ENCODE measurements at regions not wholly inside any gene's neighbourhood (a gene's known extent, or its start where the extent isn't known, plus 50 kb on each side); places are given as distances from the start of the nearest gene placed in this dataset.

GRCh38 chr7:109498131-109498530 lies 928.5 kb downstream of the DNAJB9 start:
- Histone ChIP-seq H3K79me2 (ENCODE audit: insufficient read depth, low read length) (no peaks in the 10 kb centered on the region), H3K9ac (ENCODE audit: insufficient read depth, low read depth, low read length) (no peak overlapping the region), H3K9me3 (ENCODE audit: low read length) (no peaks in the 10 kb centered on the region), H3K36me3 (replicated peaks in 1 of 2; ENCODE audit: control insufficient read depth in 1 of 2, insufficient read depth in 2 of 2, low read length in 2 of 2) (no peaks in the 10 kb centered on the region), H4K20me1 (ENCODE audit: insufficient read depth, low read length) (no peaks in the 10 kb centered on the region), H3K27me3 (ENCODE audit: control insufficient read depth in 1 of 2, insufficient read depth in 2 of 2, low read length in 2 of 2) (no peaks in the 10 kb centered on the region), H3K4me2 (ENCODE audit: low read depth, low read length) (no peak overlapping the region), H3K4me1 (ENCODE audit: insufficient read depth, low read length) (no peaks in the 10 kb centered on the region), H2AFZ (ENCODE audit: low read length) (no peak overlapping the region), H3K27ac (ENCODE audit: extremely low read length, insufficient read depth, low read length) (no peak overlapping the region), H3K4me3 (replicated peaks in 1 of 3; ENCODE audit: insufficient read depth in 1 of 3, low read depth in 2 of 3, low read length in 3 of 3) (no peak overlapping the region)
- ChIA-PET POLR2A (no interaction called here), CTCF (ENCODE audit: low intra/inter-chr PET ratio, low total read pairs) (no interaction called here)
- no peak for DNase-seq (ENCODE audit: low spot score)
- TF ChIP-seq AGO2 (optimal IDR thresholded peaks at IDR 0.05; ENCODE audit: low read depth, low read length) (no peak), ZNF318 (CRISPR knock-in tag; IDR thresholded peaks at IDR 0.05) (no peak), MEIS1 (CRISPR knock-in tag; IDR thresholded peaks at IDR 0.05; ENCODE audit: borderline replicate concordance) (no peak), RARG (CRISPR knock-in tag; IDR thresholded peaks at IDR 0.05; ENCODE audit: low read depth) (no peak), STAG1 (CRISPR knock-in tag; IDR thresholded peaks at IDR 0.05) (no peak), ZKSCAN5 (CRISPR knock-in tag; IDR thresholded peaks at IDR 0.05) (no peak), EP300 (IDR thresholded peaks at IDR 0.05; ENCODE audit: low read depth in 2 of 2, low read length in 2 of 2) (no peak), EP300 (CRISPR knock-in tag; IDR thresholded peaks at IDR 0.05; ENCODE audit: borderline replicate concordance) (no peak), ZKSCAN1 (IDR thresholded peaks at IDR 0.05; ENCODE audit: low read length) (no peak), ZNF720 (CRISPR knock-in tag; IDR thresholded peaks at IDR 0.05) (no peak), SP1 (IDR thresholded peaks at IDR 0.05) (no peak), SP1 (CRISPR knock-in tag; IDR thresholded peaks at IDR 0.05) (no peak), THRA (CRISPR knock-in tag; IDR thresholded peaks at IDR 0.05; ENCODE audit: borderline replicate concordance) (no peak), BCL3 (CRISPR knock-in tag; IDR thresholded peaks at IDR 0.05) (no peak), CCAR2 (optimal IDR thresholded peaks at IDR 0.05; ENCODE audit: low read depth, low read length) (no peak)
- FAIRE-seq, result no peak
- 36% methylated on average over 2 of the region's 2 CpGs for WGBS (ENCODE audit: low lambda C conversion rate)
- intact Hi-C loops (cut with micrococcal nuclease; ENCODE audit: unreplicated experiment) (no loop called here), in situ Hi-C loops (cut with HindIII; ENCODE audit: extremely low pct_ligation_motif_present, low pct_unique_long_range_greater_than_20kb) (no loop called here)
- no peak for ATAC-seq
- no TSS peak for BruUV-seq (replicated peaks)
